ENCODE measurements at regions not wholly inside any gene's neighbourhood (a gene's known extent, or its start where the extent isn't known, plus 50 kb on each side); places are given as distances from the start of the nearest gene placed in this dataset.
"Not testable (repeated sequence)": the region's sequence is repeated elsewhere in the genome, so short reads cannot be mapped to it uniquely, and the experiment has no call there.

DNA sequence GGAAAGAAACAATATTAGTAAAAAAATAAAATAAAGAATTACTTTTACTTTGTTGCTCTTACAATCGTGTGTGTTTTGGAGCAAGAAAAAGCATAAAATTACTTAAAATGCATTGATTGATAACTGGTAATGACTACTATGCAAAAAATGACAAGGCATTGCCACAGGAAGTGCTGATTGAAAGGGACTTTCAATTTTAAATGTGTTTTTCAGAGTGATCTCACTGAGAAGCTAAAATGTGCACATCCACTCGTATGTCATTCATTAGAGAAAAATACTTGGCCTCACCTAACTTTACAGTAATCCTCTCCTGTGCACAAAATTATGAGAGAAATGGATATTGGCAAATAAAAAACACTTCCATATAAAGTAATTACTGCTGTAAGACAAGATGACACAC is 934.9 kb downstream of the SLITRK6 start:
- DNase-seq, result peak; percentile 2

DNA sequence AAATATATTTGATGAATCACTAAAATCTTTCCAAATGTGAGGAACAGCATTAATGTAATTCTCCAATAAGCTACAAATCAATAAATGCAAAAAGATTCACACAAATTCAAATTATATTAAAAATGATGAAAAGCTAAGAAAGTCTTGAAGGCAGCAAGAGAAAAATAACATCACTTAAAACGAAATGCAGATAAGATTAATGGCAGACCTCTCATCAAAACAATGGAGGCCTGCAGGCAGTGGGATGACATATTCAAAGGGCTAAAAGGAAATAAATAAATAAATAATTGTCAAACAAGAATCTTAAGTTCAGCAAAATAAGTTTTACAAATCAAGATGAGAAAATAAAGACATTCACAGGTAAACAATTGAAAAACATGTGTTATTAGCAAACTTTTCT is 952.1 kb downstream of the SLITRK6 start:
- DNase-seq, result no peak

DNA sequence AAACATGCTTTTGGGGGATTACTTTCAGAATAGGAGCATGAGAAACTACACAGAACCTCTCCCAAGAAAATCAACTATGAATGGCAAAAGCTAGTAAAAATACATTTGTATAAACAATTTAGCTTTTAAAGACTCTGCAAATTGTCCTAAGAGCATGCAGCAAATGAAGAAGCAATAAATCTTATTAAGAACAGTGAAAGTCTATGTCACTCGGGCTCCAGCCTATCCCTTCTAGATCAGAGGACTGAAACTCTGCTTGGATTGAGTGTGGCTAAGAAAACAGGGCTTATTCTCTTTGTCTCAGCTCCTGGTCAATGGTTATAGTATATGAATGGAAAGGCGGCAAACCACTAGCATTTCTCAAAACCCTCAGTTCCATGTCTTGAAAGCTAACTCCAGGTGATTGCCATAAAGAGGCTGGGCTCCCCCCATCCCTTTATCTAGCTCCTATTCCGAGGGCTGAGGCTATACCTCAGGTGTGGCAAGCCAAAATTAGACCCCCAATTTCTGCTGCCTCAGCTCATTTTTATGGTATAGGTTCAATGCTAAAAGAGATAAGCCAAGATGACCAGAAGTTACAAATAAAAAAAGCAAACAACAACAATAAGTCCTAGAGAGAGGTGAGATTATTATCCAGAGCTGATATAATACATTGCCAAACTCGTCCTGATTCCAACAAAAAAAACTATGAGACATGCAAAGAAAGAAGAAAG is 953.2 kb downstream of the SLITRK6 start:
- no peak for DNase-seq

DNA sequence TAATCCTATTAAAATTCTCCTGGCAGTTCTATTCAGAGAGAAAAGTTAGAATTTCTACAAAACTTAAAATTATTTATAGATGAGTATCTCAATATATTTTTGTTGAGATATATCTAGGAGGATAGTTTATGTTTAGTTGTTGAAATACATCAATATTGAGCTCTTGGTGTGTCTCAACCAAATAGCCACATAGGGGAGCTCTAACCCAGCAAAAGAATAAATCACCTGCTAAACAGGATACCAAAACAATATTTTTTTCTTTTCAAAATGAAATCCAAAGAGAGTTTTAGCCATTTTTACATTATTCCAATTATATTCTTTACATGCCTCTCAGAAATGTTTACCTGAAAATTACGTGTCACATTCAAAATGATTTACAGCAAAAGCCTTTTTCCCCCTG is 954.7 kb downstream of the SLITRK6 start:
- DNase-seq, result peak; percentile 29

DNA sequence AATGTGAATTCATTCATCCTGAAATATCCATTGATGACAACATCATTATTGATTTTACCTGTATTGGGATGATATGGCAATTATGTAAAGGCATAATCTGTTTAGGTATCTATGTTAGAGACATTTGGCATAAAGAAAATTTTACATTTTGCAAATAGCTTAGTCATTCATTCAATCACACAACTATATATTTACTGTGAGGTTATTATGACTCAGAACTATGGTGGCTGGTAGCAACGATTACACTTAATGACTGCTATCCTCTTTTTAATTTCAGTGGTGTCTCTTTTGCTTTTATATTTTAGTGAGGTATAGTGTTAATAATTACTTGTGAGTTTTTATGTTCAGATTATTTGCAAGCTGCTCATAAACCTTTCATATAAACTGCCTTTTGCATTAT is 955.9 kb downstream of the SLITRK6 start:
- DNase-seq, result no peak

DNA sequence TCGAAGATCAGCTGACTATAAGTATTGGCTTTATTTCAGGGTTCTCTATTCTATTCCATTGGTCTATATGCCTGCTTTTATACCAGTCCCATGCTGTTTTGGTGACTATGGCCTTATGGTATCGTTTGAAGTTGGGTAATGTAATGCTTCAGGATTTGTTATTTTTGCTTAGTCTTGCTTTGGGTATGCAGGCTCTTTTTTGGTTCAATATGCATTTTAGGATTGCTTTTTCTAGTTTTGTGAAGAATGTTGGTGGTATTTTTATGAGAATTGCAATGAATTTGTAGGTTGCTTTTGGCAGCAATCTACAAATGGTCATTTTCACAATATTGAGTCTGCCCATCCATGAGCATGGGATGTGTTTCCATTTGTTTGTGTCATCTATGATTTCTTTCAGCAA is 951.9 kb upstream of the SLITRK1 start:
- DNase-seq, result no peak

DNA sequence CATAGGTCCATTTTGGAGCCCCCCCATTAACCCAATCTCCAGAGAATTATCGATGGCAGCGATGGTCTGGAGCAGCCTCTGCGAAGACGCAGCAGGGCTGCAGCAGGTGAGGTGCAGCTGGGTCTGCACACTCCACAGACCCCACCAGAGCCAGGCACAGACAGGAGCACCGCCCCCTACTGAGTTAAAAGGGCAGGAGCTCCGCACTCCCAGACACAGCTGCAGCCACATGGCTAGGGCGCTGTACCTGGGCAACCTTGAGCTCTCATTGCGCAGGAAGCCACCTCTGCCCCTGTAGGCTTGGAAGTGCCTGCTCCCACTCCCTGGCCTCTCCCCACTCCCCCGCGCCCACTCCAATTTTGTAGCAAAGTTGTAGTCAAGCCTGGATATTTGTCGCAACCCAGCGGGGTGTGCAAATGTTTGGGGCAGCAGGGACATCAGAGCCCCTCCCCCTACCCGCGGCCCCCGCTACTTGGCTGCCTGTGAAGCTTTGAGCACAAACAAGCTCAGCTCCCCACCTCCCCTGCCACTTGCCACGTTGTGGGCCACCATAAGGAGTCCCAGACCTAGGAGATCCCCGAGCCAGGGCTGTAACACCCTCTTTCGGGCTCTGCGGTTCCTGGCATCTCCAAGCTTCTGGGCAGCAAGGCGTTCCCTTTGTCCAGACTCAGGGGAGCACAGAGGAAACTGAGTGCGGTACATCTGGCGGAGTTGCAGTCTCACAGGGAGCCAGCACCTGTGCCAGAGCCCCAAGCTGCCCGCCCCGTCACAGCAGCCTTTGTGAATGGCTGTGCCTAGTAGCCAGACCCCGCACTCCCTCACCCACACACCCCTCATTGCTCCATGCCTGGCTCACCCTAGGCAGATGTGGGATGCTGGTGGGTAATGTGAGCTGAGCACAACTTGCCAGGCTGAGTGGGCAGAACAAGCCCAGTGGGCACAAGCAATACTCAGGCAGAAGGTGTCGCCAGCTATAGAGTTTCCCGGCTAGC is 949.7 kb upstream of the SLITRK1 start:
- no peak for DNase-seq

DNA sequence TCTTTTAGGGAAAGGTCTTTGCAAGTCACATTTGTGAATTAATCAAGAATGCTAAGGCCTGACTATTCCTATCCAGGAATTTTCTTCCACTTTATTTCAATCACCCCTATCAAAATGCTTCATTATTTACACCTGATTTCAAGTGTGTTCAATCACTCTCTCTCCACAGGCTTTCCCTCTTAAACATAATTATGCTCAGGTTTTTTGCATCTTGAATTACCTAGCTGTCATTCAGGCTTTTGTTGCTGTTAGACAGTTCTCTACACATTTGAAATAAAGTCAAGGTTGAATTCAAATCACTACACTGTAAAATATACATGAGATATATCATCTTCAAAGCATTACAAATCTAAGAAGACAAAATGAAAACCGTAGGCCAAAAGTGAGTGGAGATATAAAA is 941.3 kb upstream of the SLITRK1 start:
- no peak for DNase-seq

DNA sequence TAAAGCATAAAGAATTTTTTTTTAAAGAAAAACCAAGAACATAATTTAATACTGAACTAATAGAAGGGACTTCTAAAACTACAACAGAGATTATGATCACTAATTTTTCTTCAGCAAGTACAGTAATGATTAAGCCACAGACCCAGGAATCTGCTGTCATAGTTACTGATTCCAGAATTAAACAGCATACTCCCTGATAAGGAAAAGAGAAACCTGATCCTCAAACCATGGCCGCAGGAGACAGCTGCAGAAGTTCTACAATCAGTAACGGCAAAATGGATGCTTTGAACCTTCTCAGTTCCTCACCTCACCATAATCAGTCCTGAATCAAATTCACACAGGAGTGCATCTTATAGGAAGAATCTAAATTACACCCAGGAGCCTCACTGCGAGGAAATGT is 939.0 kb upstream of the SLITRK1 start:
- DNase-seq, result no peak

DNA sequence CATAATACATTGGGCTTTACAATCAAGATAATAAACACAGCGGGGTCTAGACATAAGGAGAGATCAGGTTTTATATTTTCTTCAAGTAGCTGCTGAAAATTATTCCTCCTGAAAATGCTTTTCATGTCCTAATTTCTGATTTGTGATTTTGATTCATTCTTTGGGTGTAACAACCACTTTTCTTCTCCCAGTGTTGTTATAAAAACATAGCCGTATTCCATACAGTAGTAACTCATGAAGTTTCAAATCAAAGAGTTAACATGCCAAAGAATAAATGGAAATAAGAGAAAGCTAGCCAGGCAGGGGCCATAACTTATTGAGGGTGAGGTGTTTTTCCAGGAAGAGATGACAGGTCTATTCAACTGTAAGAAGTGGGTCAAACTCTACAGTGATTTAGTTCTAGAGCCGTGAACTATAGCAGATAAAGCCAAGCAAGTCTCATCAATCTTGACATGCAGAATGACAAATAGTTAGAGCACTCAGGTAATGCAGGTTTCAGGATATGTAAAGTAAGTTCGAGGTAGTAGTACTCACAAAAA is 934.4 kb upstream of the SLITRK1 start:
- DNase-seq, result no peak

DNA sequence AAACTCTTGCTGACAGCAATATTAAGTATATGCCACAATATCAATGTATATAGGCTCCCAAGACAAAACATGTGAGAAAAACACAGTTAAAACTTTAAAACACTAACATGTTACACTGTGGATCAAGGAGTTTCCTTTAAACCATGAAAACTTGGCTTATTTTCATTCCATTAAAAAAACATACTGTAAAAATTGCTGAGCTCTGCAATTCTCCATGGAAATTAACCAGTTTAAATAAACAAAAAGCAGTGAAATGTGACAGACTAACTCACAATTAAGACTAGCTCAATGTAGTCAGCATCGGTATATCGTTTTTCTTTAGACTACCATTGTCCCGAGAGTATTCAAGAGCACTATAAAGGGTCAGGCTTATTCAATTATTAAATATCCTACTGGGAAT is 930.5 kb upstream of the SLITRK1 start:
- DNase-seq, result peak; percentile 6

DNA sequence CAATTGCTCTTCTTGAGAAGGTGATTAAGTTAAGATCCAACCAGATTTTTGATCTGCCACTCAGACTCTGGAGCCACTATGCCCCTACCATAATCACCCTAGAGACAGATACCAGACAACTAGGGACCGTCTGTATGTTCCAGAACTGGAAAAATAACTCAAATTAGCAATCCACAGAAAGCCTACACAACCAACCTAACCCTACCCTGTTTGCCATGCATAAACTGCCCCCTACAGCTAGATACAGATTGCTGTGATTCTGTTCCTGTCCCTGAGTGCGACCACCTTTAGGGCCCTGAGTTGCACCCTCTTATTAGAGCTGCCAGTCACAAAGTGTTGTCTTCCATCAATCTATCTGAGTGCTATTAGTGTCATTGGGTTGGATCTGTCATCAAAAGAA is 929.8 kb upstream of the SLITRK1 start:
- DNase-seq, result no peak

DNA sequence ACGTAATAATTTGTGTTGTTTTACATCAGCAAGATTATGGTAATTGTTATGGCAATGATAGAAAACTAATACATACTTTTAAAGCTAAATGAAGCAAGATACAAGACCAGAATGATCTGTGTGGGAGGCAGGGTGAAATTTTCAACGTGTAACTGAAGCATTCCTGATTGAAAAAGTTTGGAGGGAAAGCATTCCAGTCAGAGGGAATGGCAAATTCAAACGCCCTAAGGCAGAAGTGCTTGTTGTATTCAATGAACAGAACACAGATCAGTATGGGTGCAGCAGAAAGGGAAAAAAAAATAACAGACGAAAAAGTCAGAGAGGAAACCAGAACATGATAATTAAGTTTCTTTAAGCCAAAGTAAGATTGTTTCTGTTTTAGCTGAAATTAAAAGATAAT is 928.5 kb upstream of the SLITRK1 start:
- DNase-seq, result no peak

DNA sequence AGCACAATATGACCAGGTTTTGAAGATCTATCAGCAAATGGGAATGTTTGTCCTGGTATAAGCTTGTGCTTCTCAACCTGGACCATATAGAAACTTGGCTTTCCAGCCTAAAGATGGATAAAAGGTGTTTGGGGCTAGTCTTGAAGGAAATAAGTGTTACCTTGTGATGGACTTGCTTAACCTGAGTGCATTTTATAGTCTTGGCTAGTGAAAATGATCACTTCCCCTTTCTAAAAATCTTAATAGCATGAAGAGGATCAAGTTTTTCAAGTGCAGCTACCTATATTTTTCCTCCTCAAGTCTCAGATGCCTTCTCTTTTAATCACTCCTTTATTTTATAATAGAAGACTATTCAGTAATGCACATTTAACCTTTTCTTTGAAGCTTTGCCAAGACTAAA is 919.8 kb upstream of the SLITRK1 start:
- no peak for DNase-seq

DNA sequence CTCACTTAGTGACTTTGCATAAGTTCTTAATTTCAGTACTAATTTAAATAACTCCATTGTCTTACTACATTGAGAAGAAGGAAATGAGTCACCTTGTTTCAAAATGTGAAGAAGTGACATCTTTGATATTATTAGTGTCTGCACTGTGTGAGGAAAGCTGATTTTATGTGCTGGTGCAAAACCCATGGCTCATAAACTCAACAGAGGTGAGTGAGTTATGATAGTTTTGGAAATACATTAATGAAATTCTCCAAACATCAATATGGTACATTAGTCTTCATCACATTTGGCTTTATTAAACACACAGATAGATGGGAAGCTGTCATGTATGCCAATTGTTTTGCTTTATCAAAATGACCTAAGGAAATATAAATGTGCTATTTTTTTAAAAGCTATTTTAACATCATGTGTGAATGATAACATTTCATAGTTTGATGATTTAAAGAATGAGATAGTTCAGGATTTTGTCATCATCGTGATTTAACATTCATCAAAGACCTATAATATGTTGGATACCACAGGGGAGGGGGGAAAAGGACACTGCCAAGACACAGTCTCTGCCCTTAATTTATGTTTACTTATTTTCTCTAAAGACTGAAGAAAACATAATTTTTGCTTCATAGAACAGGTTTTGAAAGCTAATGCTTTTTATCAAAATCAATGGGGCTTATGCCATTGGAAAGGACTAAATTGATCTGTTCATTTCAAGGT is 902.3 kb upstream of the SLITRK1 start:
- no peak for DNase-seq

DNA sequence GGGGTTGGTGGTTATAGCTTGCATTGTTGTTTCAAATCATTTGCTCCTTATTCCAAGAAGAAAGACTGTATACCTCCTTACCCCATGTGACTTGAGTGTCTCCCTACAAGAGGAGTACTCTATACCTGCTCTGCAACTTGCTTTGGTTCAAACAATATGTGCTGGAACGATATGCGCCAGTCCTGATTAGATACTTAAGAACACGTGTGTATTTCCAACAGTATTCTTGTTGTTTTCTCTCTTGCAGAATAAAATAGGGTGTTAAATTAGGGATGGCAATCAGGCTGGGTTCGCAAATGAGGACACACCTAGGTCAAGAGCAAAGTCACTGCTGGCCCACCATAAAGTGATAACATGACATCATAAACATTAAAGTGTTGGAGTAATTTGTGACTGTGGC is 895.0 kb upstream of the SLITRK1 start:
- DNase-seq, result no peak

DNA sequence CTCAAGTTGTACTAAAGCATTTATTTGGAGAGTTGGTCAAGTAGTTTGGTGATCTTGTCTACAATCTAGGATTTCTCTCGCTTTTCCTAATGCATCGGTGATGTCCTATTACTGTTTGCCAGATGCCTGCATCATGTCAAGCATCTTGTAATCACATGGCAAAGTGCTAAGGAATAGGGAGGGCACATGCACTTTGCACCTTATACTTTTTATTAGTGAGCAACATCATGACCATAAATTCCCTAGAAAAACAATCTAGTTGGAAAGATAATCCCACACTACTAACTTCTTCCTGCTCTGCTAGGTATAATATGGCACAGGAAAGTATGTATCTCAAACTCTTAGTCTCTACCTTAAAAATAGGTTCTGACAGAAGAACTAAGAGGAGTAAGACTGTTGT is 894.3 kb upstream of the SLITRK1 start:
- DNase-seq, result no peak

DNA sequence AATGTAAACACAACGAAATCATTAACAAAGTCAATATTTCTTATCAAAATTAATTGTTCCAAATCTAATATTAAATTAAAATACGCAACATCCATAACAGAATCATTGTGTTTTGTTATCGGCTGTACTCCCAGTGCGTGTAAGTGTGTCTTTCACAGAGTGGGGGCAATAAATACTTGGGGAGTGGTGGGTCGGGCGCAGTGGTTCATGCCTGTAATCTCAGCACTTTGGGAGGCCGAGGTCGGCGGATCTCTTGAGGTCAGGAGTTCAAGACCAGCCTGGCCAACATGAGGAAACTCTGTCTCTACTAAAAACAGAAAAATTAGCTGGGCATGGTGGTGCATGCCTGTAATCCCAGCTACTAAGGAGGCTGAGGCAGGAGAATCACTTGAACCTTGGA is 893.6 kb upstream of the SLITRK1 start:
- DNase-seq, result not testable (repeated sequence)

DNA sequence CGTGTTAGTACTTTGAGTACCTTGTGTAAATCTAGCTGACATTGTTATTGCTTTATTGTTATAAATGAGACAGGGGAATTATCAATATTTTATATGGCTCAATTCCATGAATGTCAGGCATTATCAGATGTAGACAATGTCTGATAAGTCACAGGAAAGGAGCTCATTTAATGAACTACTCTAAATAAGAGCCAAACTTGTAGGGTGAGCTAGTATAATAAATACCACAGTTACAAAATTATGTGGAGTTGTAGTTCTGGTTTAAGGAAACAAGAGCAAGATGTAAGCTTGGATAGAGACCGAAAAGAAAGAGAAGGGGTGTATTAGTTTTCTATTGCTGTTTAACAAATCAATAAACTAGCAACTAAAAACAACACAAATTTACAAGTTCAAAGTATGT is 891.8 kb upstream of the SLITRK1 start:
- DNase-seq, result no peak

DNA sequence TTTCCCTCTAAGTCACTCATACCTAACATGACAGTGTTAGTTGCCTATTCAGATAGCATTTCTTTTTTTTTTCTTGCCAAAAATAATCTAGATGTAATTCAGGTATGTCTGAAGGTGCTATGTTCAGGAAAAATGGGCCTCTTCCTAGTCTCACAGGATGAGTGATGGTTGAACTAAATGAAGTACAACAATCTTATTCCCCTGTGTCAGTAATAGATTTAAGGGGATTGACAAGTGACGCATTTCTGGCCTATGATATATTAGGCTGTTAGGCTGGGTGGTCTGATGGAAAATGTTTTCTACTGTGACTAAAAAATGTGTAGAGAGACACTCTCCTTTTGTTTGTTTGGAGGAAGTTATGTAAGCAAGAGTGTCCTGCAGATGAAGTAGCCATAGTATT is 878.7 kb upstream of the SLITRK1 start:
- no peak for DNase-seq

DNA sequence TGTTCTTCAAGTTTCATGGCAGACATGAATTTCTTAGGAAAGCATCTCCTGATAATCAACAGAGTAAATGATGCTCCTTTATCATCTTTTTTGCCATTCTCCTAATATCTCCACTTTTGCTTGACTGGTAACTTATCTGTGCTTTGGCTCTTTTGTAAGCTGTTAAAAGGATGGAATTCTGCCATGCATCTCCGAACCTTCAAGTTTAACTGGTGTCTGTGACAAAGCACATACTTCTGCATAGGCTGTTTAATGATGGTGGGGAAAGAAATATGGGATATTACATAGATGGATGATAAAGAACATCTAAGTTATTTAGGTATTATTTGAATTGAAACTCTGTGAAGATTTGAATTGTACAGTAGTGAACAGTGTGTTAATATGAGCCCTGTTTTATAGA is 866.9 kb upstream of the SLITRK1 start:
- DNase-seq, result no peak

DNA sequence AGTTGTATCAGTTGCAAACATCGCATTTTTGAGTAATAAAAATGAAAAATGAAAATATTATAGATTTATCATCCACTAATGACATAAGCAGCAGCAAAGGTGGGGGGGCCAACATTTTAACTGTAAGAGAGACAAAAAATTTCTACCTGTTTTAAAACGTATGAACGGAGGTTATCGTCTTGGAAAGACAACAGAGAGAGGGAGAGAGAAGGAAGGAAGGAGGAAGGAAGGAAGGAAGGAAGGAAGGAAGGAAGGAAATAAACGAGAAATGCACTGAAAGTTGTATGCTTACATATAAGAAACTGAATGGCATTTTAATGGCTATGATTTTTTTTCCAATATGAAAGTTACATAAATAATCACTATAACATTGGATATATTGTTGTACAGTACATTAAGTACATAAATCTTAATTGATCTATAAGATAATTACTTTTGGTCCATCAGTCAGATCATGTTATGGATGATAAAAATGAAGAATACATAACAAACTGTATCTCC is 862.8 kb upstream of the SLITRK1 start:
- no peak for DNase-seq

DNA sequence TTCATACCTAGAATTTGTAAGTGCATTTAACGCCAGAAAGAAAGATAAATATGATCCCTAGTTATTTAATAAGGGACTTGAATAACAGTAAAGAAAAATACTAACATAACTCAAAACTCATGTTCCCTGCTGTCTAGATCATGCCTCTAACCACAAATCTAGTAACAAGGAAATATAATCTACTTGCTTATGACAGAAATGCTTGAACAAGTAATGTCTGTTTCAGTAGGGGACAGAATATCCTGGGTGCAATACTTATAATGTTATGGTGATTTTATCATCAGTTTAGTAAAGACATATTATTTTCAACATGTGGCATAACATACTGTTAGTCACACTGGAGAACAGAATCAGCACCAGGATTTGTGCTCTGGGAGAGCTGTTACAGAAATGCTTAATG is 861.9 kb upstream of the SLITRK1 start:
- DNase-seq, result no peak

Measured in tongue (tissue), 1 donor.